ENCODE measurements at regions not wholly inside any gene's neighbourhood (a gene's known extent, or its start where the extent isn't known, plus 50 kb on each side); places are given as distances from the start of the nearest gene placed in this dataset.

GRCh38 chr11:98003606-98004371 is 1017.0 kb upstream of the CNTN5 start:
- TF ChIP-seq, protein P1, sequence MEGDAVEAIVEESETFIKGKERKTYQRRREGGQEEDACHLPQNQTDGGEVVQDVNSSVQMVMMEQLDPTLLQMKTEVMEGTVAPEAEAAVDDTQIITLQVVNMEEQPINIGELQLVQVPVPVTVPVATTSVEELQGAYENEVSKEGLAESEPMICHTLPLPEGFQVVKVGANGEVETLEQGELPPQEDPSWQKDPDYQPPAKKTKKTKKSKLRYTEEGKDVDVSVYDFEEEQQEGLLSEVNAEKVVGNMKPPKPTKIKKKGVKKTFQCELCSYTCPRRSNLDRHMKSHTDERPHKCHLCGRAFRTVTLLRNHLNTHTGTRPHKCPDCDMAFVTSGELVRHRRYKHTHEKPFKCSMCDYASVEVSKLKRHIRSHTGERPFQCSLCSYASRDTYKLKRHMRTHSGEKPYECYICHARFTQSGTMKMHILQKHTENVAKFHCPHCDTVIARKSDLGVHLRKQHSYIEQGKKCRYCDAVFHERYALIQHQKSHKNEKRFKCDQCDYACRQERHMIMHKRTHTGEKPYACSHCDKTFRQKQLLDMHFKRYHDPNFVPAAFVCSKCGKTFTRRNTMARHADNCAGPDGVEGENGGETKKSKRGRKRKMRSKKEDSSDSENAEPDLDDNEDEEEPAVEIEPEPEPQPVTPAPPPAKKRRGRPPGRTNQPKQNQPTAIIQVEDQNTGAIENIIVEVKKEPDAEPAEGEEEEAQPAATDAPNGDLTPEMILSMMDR (IDR thresholded peaks at IDR 0.05) = no peak
- TF ChIP-seq EZH2 (IDR thresholded peaks at IDR 0.05) = no peak
